ENCODE measurements at regions not wholly inside any gene's neighbourhood (a gene's known extent, or its start where the extent isn't known, plus 50 kb on each side); places are given as distances from the start of the nearest gene placed in this dataset. TPM values are rescaled to one million over a fixed set of nuclear protein-coding genes. Genes with fewer than 3 reads are reported as not detected.

- DNase-seq = no peak
Observed at GRCh38 chr12:66043035-66043434, 87.5 kb downstream of the LLPH start.

DNA sequence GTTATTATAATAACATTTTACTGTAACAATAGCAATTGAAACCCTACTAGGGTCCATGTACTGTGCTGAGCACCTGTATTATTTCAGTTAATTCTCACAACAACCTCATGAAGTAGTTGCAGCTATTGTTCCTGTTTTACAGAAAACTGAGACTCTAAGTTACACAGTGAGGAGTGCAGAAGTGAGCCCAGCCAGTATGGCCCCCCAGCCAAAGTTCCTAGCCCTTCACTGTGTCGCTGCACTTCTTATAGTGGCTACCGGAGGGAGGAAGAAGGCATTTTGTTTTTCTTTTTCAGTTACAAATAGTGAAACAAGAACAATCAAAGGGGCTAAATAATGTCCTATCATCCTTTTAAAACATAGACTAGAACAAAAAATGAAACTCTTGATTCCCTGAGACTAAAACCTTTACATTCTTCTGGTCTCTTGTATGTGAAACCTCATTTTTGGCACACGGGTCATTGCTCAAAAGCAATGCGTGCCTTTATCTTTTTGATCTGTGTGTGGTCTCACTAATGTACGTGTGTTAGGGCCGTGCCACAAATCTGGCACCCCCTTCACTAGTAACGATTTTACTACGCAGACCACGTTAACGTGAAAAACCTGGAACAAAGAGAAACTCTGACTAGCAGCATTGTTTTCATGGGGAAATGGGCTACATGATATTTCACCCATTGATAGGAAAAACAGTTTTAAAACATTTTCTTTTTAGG is 88.7 kb downstream of the LLPH start:
- DNase-seq = no peak

GRCh38 chr12:66036317-66036716 is 94.2 kb downstream of the LLPH start:
- peak; percentile 63 for DNase-seq

GRCh38 chr12:66035288-66035966 is 95.1 kb downstream of the LLPH start:
- peak; percentile 78 for DNase-seq

DNA sequence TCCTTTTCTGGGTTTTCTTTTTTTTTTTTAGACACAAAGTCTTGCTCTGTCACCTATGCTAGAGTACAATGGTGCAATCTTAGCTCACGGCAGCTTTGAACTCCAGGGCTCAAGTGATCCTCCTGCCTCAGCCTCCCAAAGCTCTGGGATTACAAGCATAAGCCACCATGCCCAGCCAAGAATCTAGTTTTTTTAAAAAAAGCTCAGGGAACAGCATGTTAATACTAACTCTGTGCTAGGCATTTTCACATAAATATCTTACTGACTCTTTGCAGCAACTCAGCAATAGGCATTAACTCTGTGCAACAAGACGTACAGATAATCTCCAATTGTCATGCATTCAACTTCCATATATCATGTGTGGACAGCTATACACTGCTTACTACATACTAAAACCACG is 97.4 kb downstream of the LLPH start:
- DNase-seq = no peak

DNA sequence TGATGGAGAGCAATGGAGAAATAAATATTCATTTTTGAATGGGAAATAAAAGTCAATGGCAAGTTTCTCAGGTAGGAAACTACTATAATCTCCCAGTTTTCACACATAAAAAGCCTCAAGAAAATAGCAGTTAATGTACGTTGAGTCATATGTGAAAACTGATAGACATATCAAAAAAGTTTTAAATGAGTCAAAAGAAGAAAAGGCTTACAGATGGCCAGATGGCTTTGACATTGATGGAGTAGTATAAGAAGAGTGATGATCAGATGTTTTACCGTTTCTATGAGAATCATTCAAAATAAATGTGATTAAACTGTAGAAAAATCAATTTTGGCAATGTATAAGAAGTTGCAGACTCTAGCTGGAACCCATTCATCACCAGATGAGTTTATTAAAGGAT is 97.8 kb downstream of the LLPH start:
- no peak for DNase-seq

GRCh38 chr12:66030217-66030781 is 100.3 kb downstream of the LLPH start:
- DNase-seq = no peak

DNA sequence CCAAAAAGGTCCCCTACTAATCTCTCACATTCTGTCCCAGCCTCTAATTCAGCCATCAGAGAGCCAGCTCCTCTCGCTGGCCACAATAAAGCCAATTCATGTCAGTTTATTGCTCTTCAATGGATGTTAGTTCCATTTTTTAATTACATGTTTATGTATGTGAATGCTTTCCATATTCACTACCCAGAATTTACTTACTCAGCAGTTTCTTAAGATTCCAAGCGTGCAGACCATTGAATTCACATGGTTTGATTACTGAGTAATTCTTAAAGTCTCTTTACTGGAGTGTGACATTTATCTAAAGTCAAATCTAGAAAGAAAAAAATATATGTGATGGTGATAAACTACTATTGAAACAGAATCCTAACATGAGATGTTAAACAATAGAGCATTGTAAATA is 102.2 kb downstream of the LLPH start:
- DNase-seq = no peak

DNA sequence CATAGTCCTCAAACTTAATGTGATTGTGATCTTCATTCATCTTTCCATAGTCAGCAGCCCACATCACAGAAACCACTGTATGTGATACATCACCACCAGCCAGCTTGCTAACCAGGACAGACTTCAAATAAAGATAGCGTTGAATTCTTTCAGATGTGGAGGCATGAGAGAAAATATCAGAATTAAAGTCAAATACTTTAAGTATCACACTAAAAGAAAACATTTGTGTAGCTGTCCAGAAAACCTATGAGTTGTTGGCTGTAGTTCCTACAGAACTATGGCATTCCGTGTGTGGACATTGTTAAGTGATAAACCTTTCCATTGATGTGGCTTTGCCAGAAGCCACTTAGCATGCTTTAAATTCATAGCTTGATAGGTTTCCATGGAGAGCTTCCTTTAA is 105.1 kb downstream of the LLPH start:
- no peak for DNase-seq

DNA sequence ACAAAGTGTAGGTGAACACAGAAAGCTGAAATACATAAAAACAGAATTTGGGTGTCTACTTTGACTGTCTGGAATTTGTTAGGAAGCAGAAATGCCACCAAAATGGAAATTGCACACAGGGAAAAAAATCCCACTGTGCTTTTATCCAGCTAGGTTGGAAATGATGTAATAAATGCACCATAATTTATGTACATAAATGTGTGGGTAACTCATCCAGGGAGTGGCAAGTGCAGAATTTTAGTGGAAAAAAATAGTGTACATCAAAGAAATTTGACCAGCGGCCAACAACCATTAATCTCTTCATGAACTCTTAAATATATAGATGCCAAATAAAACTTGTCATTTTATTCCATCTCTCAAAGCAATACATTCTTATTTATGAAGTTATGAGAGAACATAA is 105.6 kb downstream of the LLPH start:
- no peak for DNase-seq

- DNase-seq = no peak
Observed at GRCh38 chr12:66020481-66020880, 110.1 kb downstream of the LLPH start.

GRCh38 chr12:66017736-66018135 is 112.8 kb downstream of the LLPH start:
- no peak for DNase-seq

Small RNA genes in the stretch of these regions (small RNA-seq; reads per million reads assigned to genes)
- gene MIR6074 (ENCODE audit: low replicate concordance) (not detected), gene RNA5SP362 (ENCODE audit: low replicate concordance) (not detected)
